ENCODE measurements at regions not wholly inside any gene's neighbourhood (a gene's known extent, or its start where the extent isn't known, plus 50 kb on each side); places are given as distances from the start of the nearest gene placed in this dataset.
"Not testable (repeated sequence)": the region's sequence is repeated elsewhere in the genome, so short reads cannot be mapped to it uniquely, and the experiment has no call there.

DNA sequence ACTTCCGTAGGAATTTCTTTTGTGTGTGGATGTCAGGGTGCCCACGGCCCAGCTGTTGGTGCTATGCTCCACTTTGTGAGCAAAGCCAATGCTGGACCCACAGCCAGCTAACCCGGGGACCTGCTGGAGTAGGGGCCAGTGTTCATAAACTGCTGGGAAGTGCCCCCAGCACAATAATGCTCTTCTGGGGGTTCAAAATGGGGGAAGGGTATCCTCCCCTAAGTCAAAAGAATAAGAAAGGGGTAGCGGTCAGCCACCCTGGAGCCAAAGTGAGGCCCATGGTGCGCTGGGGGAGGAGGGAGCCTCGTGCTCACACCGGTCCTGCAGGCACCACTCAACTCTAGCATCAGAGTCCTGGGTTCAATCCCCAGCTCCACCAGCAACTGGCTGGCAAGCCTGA lies 115.8 kb upstream of the NPAS2 start:
- DNase-seq: no peak

DNA sequence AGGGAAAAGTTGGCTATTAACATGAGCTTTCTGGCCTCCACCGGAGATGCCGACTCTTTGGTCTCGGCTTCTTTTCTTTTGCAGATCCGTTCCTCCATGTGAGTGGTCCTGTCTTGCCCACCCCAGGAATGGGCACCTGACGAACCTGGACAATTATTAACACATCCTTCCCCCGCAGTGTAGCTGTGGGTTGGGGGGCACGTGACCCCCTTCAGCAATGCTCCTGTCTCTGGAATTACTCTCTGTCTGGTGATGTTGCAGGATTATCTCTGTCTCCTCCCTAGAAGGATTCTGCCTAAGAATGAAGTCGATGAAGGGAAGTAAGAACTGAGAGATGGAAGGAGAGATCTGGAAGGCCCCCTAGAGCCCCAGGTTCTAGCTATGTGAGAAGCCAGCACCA lies 115.2 kb upstream of the NPAS2 start:
- no peak for DNase-seq

DNA sequence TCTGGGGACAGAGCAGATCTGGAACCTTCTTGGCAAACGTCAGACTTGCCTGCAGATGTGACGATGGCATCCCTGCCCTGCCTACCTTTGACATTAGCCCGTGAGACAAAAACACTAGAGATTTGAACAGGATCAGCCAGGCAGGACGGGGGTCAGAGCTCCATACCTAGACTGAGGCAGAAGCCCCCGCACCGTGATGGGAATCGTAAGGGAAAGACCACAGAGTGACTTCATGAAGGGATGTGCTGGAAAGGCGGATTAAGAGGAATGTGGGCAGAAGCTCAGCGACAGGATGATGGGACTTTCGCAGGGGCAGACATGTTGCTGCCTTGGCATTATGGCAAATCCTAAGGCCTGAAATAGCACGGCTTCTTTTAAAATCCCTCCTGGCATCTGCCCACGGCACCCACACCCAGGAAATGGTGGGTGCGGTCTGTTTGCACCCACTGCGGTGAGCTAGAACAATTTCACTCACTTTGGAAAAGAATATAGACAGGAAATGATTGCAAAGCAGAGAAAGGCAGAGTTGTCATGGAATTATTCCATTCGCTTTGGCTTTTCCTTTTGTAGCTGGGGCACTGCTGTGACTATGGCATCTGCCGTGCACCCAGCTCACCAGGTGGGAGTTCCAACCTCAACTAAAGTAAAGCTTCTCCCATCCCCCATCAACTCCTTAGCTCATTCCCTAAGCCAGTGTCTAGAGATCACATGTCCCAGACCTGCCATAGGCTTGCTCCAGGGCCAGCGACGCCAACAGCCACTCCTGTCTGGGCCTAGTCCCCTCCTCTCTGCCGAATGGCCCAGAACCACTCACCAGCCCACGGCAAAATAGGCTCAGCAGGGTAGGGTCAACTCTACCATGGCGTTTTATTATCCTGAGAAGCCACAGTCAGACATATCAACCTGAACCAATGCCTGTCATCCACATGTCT lies 112.7 kb upstream of the NPAS2 start:
- no peak for DNase-seq

DNA sequence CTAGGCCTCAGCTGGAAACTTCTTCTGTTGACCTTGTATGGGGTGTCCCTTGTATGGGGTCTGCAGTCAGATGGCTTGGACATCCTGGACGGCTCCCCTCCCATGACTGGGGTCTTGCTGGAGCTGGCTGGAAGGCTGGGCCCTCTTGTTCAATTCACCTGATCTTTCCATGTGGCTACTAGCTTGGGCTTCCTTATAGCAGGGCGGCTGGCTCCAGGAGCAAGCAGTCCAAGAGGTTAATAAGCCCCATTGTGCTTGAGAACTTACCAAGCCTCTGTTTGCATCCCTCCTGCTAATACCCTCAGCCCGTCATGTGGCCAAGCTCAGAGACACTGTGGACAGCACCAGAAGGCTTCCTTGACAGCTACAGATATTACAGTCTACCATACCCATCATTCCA lies 111.6 kb upstream of the NPAS2 start:
- no peak for DNase-seq

DNA sequence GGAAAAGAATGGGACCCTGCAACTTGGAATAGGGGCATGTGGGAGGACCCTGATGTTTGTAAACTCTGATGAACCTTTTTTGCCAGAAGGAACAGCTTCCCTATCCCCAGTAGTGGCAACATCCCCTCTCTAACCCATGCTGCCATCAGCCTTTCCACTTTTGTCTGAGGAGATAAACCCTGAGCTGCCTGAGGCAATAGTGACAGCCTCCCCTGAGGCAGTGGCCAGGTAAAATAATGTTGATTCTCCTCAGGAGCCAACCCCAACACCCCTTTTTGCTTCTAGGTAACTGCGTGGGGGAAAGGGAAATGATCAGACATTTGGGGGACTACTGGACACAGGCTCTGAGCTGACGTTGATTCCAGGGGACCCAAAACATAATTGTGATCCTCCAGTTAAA lies 106.8 kb upstream of the NPAS2 start:
- no peak for DNase-seq

DNA sequence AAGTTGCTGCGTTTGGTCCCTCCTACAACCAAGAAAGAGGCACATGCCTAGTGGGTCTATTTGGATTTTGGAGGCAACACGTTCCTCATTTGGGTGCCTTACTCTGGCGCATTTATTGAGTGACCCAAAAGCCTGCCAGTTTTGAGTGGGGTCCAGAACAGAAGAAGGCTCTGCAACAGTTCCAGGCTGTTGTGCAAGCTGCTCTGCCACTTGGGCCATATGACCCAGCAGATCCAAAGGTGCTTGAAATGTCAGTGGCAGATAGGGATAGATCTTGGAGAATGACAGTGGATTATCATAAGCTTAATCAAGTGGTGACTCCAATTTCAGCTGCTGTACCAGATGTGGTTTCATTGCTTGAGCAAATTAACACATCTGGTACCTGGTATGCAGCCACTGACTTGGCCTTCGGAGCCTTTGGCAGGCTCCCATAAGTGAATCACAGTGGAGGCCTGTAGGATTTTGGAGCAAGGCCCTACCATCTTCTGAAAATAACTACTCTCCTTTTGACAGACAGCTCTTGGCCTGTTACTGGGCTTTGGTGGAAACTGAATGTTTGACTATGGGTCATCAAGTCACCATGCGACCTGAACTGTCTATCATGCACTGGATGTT lies 105.4 kb upstream of the NPAS2 start:
- not testable (repeated sequence) for DNase-seq

DNA sequence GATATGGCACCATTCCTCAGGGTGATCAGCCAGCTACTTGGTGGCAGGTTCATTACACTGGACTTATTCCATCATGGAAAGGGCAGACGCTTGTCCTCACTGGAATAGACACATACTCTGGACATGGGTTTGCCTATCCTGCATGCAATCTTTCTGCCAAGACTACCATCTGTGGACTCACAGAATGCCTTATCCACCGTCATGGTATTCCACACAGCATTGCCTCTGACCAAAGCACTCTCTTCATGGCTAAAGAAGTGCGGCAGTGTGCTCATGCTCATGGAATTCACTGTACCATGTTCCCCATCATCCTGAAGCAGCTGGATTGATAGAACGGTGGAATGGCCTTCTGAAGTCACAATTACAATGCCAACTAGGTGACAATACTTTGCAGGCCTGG lies 104.1 kb upstream of the NPAS2 start:
- not testable (repeated sequence) for DNase-seq

DNA sequence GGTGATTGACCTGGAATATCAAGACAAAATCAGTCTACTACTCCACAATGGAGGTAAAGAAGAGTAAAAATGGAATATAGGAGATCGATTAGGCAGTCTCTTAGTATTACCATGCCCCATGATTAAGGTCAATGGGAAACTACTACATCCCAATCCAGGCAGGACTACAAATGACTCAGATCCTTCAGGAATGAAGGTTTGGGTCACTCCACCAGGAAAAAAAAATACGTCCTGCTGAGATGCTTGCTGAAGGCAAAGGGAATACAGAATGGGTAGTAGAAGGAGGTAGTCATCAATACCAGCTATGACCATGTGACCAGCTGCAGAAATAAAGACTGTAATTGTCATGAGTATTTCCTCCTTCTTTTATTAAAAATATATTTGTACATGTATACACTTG lies 103.4 kb upstream of the NPAS2 start:
- DNase-seq: no peak

DNA sequence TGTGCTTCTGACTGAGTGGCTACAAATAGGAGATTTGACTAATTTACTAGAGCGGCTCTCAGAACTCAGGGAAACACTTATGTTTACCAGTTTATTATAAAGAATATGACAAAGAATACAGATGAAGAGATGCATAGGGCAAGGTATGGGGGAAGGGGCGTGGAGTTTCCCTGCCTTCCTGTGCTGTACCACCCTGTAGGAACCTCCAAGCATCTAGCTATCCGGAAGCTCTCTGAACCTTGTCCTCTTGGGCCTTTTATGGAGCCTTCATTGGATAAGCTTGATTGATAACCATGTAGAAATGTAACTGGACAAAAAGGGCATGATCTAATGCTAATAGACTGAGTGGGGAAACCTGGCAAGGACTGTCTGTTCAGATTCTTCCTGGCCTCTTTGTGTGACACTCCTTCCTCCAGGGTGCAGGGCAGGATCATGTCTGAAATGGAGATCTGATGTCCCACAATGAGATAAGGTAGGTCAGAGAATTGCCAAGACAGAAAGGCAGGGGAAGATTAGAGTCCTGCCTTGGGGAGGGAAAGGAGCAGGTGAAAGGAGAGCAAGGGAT lies 101.8 kb upstream of the NPAS2 start:
- DNase-seq: no peak

DNA sequence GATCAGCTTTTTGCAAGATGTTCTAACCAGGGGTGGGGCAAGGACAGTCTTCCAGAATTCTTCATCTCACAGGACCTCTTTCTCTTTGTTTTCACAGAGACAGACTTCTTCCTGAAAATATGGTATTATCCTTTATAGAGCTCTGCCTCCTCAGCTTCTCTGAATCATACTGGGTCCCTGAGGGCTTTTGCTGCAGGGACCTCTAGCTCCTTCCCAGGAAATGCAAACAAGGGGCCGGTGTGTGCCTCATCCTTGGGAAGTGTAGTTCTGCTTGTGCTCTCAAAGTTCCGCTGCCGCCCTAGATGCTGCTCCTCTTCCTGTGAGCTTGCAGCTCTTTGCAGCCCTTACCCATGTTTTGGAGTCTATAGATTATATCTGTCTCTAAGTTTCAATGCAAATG lies 99.5 kb upstream of the NPAS2 start:
- DNase-seq: no peak

DNA sequence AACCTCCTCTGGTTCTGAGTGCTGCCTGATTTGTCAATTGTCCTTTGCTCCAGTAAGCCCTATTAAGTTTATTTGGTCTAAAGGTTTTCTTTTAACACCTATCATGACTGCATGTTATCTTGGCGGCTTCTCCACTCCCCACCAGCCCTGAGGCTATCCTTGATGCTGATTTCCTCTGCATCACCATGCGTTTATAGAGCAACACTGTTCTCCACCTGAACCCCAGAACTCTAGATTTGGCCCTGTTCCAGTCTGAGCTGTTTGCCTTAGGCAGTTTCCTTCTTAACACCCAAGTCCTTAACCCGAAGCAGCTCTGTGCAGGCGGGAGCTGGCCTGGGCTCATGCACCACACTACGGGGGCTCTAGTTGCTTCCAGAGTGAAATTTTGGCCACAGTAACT lies 98.2 kb upstream of the NPAS2 start:
- no peak for DNase-seq

DNA sequence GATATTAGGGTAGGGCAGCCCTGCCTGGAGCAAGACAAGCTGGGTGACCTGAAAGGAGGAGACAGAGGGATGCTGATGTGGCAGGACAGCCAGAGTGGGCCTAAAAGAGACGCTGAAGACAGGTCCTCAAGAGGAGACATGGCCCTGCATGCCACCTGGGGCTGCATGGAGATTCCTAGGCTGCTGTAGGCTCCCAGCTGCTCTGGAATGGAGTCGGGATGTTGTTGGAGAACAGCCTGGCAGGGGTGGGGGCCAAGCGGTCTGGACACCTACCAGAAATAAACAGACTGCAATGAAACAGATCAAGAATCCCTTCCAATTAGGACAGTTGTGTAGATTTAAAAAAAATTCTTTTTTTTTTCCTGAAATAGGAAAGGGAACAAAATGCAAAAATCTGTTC lies 97.8 kb upstream of the NPAS2 start:
- DNase-seq: no peak

DNA sequence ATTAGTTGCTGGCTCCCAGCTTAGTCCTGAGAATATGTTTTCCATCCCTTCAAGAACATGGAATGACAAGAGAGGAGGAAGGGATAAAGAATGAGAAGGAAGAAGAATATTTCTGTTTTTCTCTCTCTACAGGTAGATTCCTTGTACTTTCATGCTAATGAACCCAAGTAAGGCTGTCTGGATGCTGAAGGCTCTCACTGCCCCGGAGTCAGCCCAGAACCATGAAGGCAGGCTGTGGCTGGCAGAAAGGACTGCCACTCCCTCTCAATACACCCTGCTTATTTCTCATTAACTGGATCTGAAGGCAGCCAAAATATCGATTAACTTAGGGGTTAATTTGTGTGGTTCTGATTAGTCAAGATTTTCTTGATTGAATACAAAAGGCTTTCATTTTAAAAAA lies 93.1 kb upstream of the NPAS2 start:
- DNase-seq: no peak

DNA sequence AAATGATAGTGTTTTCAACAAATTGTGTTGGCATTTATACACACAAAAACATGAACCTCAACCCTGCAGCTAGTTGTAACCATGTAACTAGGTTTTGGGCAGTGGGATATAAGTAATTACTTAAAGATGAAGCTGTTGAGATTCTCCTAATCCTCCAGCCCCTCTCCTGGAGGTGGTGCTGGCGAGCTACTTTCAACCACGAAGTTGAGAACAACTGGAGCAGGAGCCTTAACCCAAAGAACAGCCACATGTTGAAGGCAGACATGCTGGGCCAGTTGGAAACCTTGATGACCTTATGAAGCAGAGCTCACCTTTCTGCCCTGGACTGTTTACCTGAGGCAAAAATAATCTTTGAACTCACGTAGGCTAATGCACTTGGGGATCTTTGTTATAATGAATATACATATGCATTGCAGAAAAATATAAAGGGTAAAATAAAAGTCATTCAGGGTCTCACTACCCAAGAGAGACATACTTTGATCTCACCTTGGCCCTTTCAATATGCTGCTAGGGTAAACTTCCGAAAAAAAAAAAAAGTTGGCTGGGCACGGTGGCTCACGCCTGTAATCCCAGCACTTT lies 89.6 kb upstream of the NPAS2 start:
- DNase-seq: no peak

DNA sequence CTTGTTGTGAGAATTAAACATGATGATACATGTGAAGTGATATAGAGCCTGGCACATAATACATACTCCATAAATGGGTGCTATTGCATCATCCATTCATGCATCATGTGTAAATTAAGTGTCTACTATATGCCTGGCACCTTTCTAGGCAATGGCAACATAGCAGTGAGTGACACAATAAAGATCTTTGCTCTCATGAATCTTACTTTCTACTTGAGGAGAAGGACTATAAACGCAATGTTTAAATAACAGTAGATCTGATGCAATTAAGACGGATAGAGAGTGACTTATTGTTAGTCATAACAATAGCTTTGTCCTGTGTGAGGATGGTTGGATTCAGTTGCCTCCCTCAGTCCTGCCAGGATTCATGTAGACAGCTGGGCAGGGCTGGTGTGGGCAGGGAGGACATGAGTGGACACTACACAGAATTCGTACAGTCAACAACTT lies 88.4 kb upstream of the NPAS2 start:
- no peak for DNase-seq

DNA sequence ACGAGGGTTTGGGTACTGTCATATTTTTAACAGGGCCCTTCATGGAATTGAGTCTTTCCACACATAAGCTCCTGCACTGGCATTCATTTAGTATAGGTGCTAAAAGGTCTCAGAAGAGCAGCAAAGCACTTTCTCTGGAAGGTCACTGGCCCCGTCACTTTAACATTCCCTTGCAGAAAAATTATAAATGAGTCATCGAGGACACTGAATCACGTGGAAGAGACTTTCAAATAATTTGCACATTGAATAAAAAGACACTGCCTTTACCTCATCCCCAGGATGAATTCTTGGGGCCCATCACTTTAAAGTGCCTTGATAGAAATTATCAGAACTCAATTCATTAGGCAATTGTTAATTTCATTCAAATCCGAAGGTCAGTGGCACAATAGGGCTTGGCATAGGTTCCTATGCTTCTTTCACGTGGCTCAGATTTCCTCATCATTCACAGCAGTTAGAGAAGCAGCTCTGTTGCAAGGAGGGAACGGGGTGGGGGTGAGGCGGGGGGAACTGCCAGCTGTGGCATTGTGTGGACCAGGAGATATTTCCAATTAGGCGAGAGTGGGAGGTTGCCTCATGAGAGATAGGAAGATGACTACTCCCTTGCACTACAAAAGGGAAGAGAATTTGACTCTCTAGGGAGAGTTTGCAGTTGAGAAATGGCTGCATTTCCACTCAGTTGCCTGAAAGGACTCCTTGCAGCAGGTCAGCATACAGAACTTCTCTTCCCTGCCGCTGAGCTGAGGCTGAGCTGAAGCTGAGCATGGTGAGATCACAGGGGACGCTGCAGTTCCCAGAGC lies 86.3 kb upstream of the NPAS2 start:
- DNase-seq: no peak

DNA sequence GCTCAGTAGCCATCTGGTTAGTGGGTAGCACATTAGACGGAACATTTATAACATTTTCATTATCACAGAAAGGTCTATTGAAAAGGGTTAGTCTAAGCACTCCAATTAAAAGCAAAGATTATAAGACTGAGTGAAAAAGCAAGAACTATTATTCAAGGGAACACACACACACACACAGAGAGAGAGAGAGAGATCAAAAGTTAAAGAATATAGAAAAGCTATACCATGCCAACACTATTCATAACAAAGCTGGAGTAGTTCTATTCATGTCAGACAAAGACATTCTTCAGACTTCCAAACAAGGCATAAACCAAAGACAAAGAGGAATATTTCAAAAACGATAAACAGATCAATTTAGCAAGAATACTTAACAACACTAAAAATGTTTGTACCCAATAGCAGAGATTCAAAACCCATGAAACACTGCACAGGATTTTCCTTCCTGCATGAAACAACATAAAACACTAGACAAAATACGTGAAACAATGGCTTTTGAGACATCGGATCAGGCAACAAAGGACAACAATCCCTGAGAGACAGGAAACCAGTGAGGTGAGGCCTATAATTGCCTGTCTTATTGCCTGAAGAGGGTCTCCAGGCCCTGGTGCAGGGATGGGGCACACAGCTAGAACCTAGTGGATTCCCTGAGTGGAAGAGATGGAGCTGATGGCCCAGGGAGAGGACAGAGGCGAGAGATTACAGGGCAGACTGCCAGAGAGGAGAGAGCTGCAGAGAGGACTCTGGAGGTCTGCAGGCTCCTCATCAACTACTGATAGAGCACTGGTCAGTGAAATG lies 83.6 kb upstream of the NPAS2 start:
- DNase-seq: no peak

DNA sequence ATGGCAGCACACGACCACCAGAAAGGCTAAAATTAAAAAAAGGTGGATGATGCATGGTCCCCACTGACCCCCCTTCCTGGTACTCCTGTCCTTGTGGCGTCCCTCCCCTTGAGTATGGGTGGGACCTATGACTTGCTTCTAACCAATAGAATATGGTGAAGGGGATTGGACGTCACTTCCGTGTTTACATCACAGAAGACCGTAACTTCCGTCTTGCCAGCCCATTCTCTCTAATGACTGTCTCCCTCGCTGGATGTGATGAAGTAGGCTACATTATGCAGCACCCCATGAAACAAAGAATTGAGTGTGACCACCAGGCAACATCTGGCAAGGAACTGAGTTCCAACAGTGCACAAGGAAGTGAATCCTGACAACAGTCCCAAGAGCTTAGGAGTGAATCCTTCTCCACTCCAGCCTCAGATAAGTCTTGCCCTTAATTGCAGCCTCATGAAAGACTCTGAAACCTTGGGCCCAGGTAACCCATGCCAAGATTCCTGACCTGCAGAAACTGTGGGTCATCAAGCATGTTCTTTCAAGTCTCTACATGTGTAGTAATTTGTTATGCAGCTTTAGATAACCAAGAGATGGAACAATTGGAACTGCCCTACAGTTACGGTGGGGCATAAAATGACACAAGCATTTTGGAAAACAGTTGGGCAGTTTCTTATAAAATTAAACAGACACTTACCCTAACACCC lies 80.1 kb upstream of the NPAS2 start:
- no peak for DNase-seq

DNA sequence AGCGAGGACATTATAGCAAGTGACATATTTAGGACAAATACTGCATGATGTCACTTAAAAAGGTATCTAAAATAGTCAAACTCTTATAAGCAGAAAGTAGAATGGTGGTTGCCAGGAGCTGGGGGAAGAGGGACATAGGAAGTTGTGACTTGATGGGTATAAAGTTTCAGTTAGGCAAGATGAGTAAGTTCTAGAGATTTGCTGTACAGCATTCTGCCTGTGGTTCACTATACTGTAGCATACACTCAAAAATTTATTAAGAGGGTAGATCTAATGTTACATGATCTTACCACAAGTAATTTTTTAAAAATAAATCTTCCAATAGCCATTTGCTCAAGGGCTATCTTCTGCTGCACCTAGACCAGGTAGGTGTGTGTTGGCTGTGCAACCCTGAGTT lies 78.1 kb upstream of the NPAS2 start:
- no peak for DNase-seq

DNA sequence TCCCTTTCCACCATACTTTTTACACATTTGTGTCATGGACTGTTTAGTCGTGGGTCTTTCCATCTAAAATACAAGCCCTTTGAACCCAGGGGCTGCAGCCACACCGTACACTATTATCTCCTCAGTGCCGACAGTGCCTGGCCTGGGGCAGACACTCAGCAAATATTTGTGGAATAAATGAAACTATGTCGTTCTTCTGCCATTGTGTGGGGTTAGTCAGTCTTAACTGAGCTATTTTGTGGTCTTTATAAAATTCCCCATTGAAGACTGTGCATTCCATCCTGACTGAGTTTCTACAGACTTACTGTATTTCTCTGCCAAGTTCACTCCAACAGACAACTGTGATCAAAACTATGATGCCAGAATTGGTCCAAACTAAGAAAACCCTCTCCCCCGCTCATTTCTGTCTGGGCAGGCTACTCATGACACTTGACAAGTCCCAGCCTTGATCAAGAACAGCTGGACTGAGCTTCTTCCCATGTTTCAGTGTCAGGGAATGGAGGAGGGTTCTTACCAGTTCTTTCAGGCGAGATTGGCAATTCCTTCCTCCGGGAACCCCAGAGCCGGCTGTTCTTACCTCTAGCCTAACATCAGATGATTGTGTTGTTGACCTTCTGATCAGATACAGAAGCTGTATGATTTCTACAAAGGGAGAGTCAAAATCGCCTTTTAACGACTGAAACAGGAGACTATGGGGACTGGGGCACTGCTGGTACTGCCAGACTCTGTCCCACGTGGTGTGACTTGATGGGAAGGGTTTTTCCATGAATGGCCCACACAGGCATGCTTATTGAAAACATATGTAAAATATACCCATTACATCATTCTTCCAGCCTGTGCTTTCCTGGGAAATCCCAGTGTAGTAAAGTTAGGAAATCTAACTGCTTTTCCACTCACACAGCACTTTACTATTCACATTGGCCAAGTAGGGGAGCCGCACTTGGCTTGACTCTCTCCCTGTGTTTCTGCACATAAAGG lies 77.4 kb upstream of the NPAS2 start:
- DNase-seq: no peak
